Adrenal gland (tissue), 5 donors: ENCODE measurements at regions not wholly inside any gene's neighbourhood (a gene's known extent, or its start where the extent isn't known, plus 50 kb on each side); places are given as distances from the start of the nearest gene placed in this dataset.

Experiments
- CTCF ChIP-seq, 6 experiments: fragments of 450-650 bp in 4 of 6; fragments of 200-600 bp in 2 of 6; sonication (generic) in 1 of 6; IDR thresholded peaks; 1 replicate in 5 of 6; 2 replicates in 1 of 6; pipeline versions ENCODE4 v1.5.1 to v1.8.0; 2016 to 2021; ENCODE audit warnings: antibody characterized with exemption in 6 of 6, mild to moderate bottlenecking in 2 of 6, moderate library complexity in 1 of 6
- POLR2A ChIP-seq, 2 donors: fragments of 450-650 bp; IDR thresholded peaks; one replicate each; pipeline ENCODE4 v1.6.1; 2017; ENCODE audit warnings: antibody characterized with exemption in 2 of 2, mild to moderate bottlenecking in 2 of 2, moderate library complexity in 1 of 2
- donor health status: DM: no; HTN: no; CAD: no.

DNA sequence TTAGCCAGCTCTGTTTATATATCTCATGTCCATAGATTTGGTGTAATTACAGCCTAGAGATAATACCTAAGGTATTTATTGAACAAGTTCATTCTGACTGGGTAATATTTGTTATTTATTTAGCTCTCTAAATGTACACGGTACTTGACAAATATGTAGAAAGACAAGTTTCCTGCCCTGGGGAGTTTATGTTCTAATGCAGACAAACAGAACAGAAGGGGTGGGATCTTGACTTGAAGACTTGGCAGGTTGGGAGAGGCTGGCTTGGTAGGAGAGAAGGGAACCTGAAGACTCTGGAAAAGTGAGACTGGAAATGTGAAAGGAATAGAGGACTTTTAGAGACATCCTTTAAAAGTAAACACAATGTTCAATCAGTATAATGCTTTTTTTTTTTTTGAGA is 97.7 kb upstream of the CDK6 start:
- TF ChIP-seq CTCF (IDR thresholded peaks at IDR 0.05) (no peak), POLR2A (IDR thresholded peaks at IDR 0.05) (no peak)
